ENCODE measurements at regions not wholly inside any gene's neighbourhood (a gene's known extent, or its start where the extent isn't known, plus 50 kb on each side); places are given as distances from the start of the nearest gene placed in this dataset.
A peak's percentile ranks its signal among the peaks of the same experiment; 100 is the strongest.

DNA sequence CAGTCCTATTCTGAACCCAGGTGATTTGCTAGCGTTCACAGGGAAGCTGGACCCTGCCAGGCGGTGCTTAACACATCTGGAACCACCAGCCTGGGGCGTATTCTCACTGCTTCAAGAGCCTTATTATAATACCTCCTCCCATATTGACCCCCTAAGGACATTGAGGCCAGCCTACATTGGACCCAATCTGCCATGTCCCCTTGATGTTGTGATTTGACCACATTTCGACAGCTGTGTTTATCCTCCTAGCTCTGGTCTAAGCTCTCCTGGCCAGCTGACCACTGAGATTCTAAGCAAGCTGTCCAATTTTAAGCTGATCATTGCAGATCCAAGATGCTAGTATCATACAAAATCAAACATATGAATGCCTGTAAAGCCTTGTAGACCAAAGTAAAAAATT is 148.1 kb upstream of the BLID start:
- Mint-ChIP-seq H3K4me3 (no peak overlapping the region), H3K9me3 (peaks cover 6% of the 10 kb centered on the region), H3K4me1 (ENCODE audit: low read depth in 2 of 2) (no peaks in the 10 kb centered on the region), H3K36me3 (no peaks in the 10 kb centered on the region), H3K27me3 (peaks cover 14 to 33% of the 10 kb centered on the region in 2 donors), H3K27ac (no peak overlapping the region)
- DNase-seq (ENCODE audit: low spot score), result no peak
- no peak for ATAC-seq

- Mint-ChIP-seq H3K9me3 (peaks cover 6% of the 10 kb centered on the region), H3K27ac (no peak overlapping the region), H3K4me1 (ENCODE audit: low read depth in 2 of 2) (no peaks in the 10 kb centered on the region), H3K4me3 (no peak overlapping the region), H3K27me3 (peaks cover 7 to 19% of the 10 kb centered on the region in 2 donors), H3K36me3 (no peaks in the 10 kb centered on the region)
- DNase-seq (ENCODE audit: low spot score) (no peak), ATAC-seq (no peak)
These were observed 145.5 kb upstream of the BLID start for GRCh38 chr11:122261546-122261945.

- no peaks in the 10 kb centered on the region for H3K4me1 Mint-ChIP-seq (ENCODE audit: low read depth in 2 of 2)
- peaks cover 7 to 13% of the 10 kb centered on the region in 2 donors for H3K27me3 Mint-ChIP-seq
- H3K27ac Mint-ChIP-seq, result no peak overlapping the region
- peaks cover 6% of the 10 kb centered on the region for H3K9me3 Mint-ChIP-seq
- DNase-seq (ENCODE audit: low spot score) (no peak), ATAC-seq (no peak)
- no peaks in the 10 kb centered on the region for H3K36me3 Mint-ChIP-seq
- no peak overlapping the region for H3K4me3 Mint-ChIP-seq
These were observed 143.3 kb upstream of the BLID start for GRCh38 chr11:122259195-122259821.

GRCh38 chr11:122258446-122259194 is 142.6 kb upstream of the BLID start:
- Mint-ChIP-seq H3K9me3 (peaks cover 6% of the 10 kb centered on the region), H3K36me3 (no peaks in the 10 kb centered on the region), H3K4me3 (no peak overlapping the region), H3K27me3 (peaks cover 7 to 11% of the 10 kb centered on the region in 2 donors), H3K4me1 (ENCODE audit: low read depth in 2 of 2) (no peaks in the 10 kb centered on the region), H3K27ac (no peak overlapping the region)
- ATAC-seq (no peak), DNase-seq (ENCODE audit: low spot score) (no peak)

- Mint-ChIP-seq H3K27me3 (peaks cover 3 to 6% of the 10 kb centered on the region in 2 donors), H3K4me3 (no peak overlapping the region), H3K4me1 (ENCODE audit: low read depth in 2 of 2) (no peaks in the 10 kb centered on the region), H3K36me3 (no peaks in the 10 kb centered on the region), H3K9me3 (peaks cover 2% of the 10 kb centered on the region), H3K27ac (no peak overlapping the region)
- ATAC-seq, result no peak
- DNase-seq (ENCODE audit: low spot score), result no peak
These were observed 137.7 kb upstream of the BLID start for GRCh38 chr11:122253589-122254231.

DNA sequence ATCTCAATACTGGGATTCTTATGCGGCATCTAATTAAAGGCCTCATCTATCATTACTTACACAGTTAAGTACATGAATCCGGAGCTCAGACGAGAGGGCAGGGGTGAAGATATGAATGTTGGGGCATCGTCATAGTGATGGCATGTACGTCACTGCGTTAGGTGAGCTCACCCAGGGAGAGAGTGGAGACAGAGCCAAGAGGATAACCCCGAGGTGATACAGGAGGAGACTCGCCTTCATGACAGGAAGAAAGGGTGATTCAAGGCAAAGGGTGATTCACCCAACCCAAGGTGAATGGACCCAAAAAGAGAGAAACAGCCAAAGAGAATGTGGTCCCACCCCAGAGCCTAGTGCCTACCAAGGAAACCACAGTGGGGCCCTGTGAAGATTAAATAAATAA is 132.9 kb upstream of the BLID start:
- ATAC-seq, result peak in 1 of 2 donors; percentile 32
- Mint-ChIP-seq H3K27ac (no peak overlapping the region), H3K9me3 (peaks cover 2% of the 10 kb centered on the region), H3K4me1 (ENCODE audit: low read depth in 2 of 2) (no peaks in the 10 kb centered on the region), H3K4me3 (no peak overlapping the region), H3K36me3 (no peaks in the 10 kb centered on the region), H3K27me3 (peaks cover 15 to 23% of the 10 kb centered on the region in 2 donors)
- DNase-seq (ENCODE audit: low spot score), result no peak

DNA sequence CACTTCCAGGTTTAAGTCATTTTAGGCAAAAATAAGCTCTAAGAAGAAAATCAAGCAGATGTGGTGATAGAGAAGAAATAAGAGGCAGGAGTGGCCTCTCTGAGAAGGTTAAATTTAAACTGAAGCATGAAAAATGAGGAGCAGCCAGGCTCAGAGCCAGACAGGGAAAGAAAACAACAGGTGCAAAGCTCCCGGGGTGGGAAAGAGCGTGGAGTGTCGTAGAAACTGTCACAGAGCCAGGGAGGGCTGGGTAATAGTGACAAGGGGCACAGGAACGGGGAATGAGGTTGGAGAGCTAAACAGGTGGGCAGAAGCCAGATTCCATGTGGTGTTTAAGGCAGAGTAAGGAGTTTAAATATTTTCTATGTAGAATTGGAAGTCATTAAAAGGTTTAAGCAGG is 132.1 kb upstream of the BLID start:
- ATAC-seq (no peak), DNase-seq (ENCODE audit: low spot score) (no peak)
- no peaks in the 10 kb centered on the region for H3K4me1 Mint-ChIP-seq (ENCODE audit: low read depth in 2 of 2)
- no peak overlapping the region for H3K4me3 Mint-ChIP-seq
- peaks cover 2% of the 10 kb centered on the region for H3K9me3 Mint-ChIP-seq
- H3K27me3 Mint-ChIP-seq, result peaks cover 17% of the 10 kb centered on the region in 2 donors
- H3K36me3 Mint-ChIP-seq, result no peaks in the 10 kb centered on the region
- H3K27ac Mint-ChIP-seq, result no peak overlapping the region

- ATAC-seq, result no peak
These were observed 130.9 kb upstream of the BLID start for GRCh38 chr11:122246874-122247273.

GRCh38 chr11:122242731-122243130 is 126.7 kb upstream of the BLID start:
- no peak overlapping the region for H3K27ac Mint-ChIP-seq
- no peaks in the 10 kb centered on the region for H3K36me3 Mint-ChIP-seq
- H3K4me3 Mint-ChIP-seq, result no peak overlapping the region
- ATAC-seq (no peak), DNase-seq (ENCODE audit: low spot score) (no peak)
- H3K9me3 Mint-ChIP-seq, result peaks cover 6% of the 10 kb centered on the region
- H3K4me1 Mint-ChIP-seq (ENCODE audit: low read depth in 2 of 2), result no peaks in the 10 kb centered on the region
- H3K27me3 Mint-ChIP-seq, result peaks cover 14 to 35% of the 10 kb centered on the region in 2 donors

More at GRCh38 chr11:122246874-122247273, 130.9 kb upstream of the BLID start:
- no peak for DNase-seq (ENCODE audit: low spot score)
- Mint-ChIP-seq H3K27ac (no peak overlapping the region), H3K4me3 (no peak overlapping the region), H3K36me3 (no peaks in the 10 kb centered on the region), H3K4me1 (ENCODE audit: low read depth in 2 of 2) (no peaks in the 10 kb centered on the region), H3K9me3 (no peaks in the 10 kb centered on the region), H3K27me3 (peaks cover 14 to 17% of the 10 kb centered on the region in 2 donors)

DNA sequence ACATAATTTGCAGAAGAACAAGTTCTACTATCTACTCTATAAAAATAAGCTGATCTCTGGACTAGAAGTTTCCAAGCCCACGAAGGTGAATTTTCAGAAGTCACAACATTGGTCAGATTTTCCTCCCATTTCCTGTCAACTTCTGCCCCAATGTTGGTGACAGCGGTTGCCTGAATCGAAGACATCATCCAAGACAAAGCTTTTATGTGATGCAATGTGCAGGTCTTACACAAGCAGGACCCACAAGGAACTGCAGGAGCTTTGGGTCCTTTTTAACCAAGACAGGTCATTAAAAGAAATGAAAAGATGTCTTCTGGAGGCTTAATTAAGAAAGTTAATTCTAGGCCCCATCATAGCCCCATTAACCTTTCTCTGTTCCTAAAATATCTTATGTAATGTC is 125.6 kb upstream of the BLID start:
- Mint-ChIP-seq H3K9me3 (peaks cover 6% of the 10 kb centered on the region), H3K4me3 (no peak overlapping the region), H3K27ac (no peak overlapping the region), H3K36me3 (no peaks in the 10 kb centered on the region), H3K27me3 (peaks cover 12 to 29% of the 10 kb centered on the region in 2 donors), H3K4me1 (ENCODE audit: low read depth in 2 of 2) (no peaks in the 10 kb centered on the region)
- no peak for ATAC-seq
- no peak for DNase-seq (ENCODE audit: low spot score)

GRCh38 chr11:122240638-122241037 is 124.6 kb upstream of the BLID start:
- Mint-ChIP-seq H3K27ac (no peak overlapping the region), H3K9me3 (peaks cover 6% of the 10 kb centered on the region), H3K36me3 (no peaks in the 10 kb centered on the region), H3K4me1 (ENCODE audit: low read depth in 2 of 2) (no peaks in the 10 kb centered on the region), H3K27me3 (peaks cover 6 to 23% of the 10 kb centered on the region in 2 donors), H3K4me3 (no peak overlapping the region)
- DNase-seq (ENCODE audit: low spot score) (no peak), ATAC-seq (no peak)

DNA sequence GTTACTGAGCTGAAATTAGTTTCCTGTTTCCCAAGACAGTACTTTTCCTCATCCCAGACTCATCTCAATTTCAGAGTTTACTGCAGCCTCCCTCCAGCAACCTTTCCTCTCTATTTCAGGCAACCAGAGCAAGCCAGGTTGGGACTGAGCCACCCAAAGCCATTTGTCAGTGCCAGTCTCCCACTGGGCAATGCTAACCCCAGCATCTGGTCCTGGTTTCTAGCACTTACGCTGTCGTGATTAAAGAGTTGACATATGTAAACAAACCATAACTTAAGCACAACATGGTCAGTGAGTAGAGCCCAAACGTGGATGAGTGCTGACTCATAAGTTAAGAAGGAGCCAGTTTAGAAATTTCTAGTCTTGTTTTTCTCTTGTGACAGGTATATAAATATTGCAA is 119.6 kb upstream of the BLID start:
- no peak overlapping the region for H3K27ac Mint-ChIP-seq
- H3K27me3 Mint-ChIP-seq, result peaks cover 2 to 17% of the 10 kb centered on the region in 2 donors
- DNase-seq (ENCODE audit: low spot score), result no peak
- H3K36me3 Mint-ChIP-seq, result no peaks in the 10 kb centered on the region
- H3K4me1 Mint-ChIP-seq (ENCODE audit: low read depth in 2 of 2), result no peaks in the 10 kb centered on the region
- H3K9me3 Mint-ChIP-seq, result peaks cover 6% of the 10 kb centered on the region
- H3K4me3 Mint-ChIP-seq, result no peak overlapping the region
- ATAC-seq, result no peak

- DNase-seq (ENCODE audit: low spot score) (no peak), ATAC-seq (no peak)
- no peak overlapping the region for H3K27ac Mint-ChIP-seq
- no peaks in the 10 kb centered on the region for H3K36me3 Mint-ChIP-seq
- no peak overlapping the region for H3K4me3 Mint-ChIP-seq
- H3K27me3 Mint-ChIP-seq, result peaks cover 2 to 9% of the 10 kb centered on the region in 2 donors
- H3K9me3 Mint-ChIP-seq, result peaks cover 6% of the 10 kb centered on the region
- H3K4me1 Mint-ChIP-seq (ENCODE audit: low read depth in 2 of 2), result no peaks in the 10 kb centered on the region
These were observed 118.8 kb upstream of the BLID start for GRCh38 chr11:122234780-122235179.

GRCh38 chr11:122234257-122234656 is 118.2 kb upstream of the BLID start:
- no peak overlapping the region for H3K27ac Mint-ChIP-seq
- DNase-seq (ENCODE audit: low spot score) (no peak), ATAC-seq (no peak)
- no peaks in the 10 kb centered on the region for H3K4me1 Mint-ChIP-seq (ENCODE audit: low read depth in 2 of 2)
- no peaks in the 10 kb centered on the region for H3K36me3 Mint-ChIP-seq
- peaks cover 6% of the 10 kb centered on the region for H3K9me3 Mint-ChIP-seq
- no peak overlapping the region for H3K4me3 Mint-ChIP-seq
- H3K27me3 Mint-ChIP-seq, result peaks cover 3 to 7% of the 10 kb centered on the region in 2 donors

All from natural killer cell treated with Interleukin-12 subunit alpha and Interleukin-12 subunit beta and Interleukin-15 and Interleukin-18, amount 100 ng/mL, for 72 hours (primary cell).